ENCODE measurements at regions not wholly inside any gene's neighbourhood (a gene's known extent, or its start where the extent isn't known, plus 50 kb on each side); places are given as distances from the start of the nearest gene placed in this dataset.
"Not testable (repeated sequence)": the region's sequence is repeated elsewhere in the genome, so short reads cannot be mapped to it uniquely, and the experiment has no call there.

- DNase-seq, result no peak
Measured at GRCh38 chr6:85069577-85069976, 305.2 kb upstream of the TBX18 start.

- no peak for DNase-seq
Measured at GRCh38 chr6:85068221-85068620, 303.8 kb upstream of the TBX18 start.

- no peak for DNase-seq
Measured at GRCh38 chr6:85066266-85066665, 301.9 kb upstream of the TBX18 start.

GRCh38 chr6:85065831-85066230 is 301.4 kb upstream of the TBX18 start:
- no peak for DNase-seq

GRCh38 chr6:85063611-85064010 is 299.2 kb upstream of the TBX18 start:
- DNase-seq, result no peak

GRCh38 chr6:85062884-85063283 is 298.5 kb upstream of the TBX18 start:
- no peak for DNase-seq

- DNase-seq, result no peak
Measured at GRCh38 chr6:85058806-85059205, 294.4 kb upstream of the TBX18 start.

- no peak for DNase-seq
Measured at GRCh38 chr6:85050149-85050548, 285.8 kb upstream of the TBX18 start.

- no peak for DNase-seq
Measured at GRCh38 chr6:85049282-85049681, 284.9 kb upstream of the TBX18 start.

- no peak for DNase-seq
Measured at GRCh38 chr6:85047818-85048217, 283.4 kb upstream of the TBX18 start.

GRCh38 chr6:85045767-85046166 is 281.4 kb upstream of the TBX18 start:
- DNase-seq, result not testable (repeated sequence)

GRCh38 chr6:85044361-85044760 is 280.0 kb upstream of the TBX18 start:
- no peak for DNase-seq

- DNase-seq, result no peak
Measured at GRCh38 chr6:85041376-85041775, 277.0 kb upstream of the TBX18 start.

- no peak for DNase-seq
Measured at GRCh38 chr6:85037221-85037620, 272.8 kb upstream of the TBX18 start.

GRCh38 chr6:85035766-85036165 is 271.4 kb upstream of the TBX18 start:
- DNase-seq, result no peak

- DNase-seq, result no peak
Measured at GRCh38 chr6:85033547-85033946, 269.1 kb upstream of the TBX18 start.

GRCh38 chr6:85026021-85026420 is 261.6 kb upstream of the TBX18 start:
- no peak for DNase-seq

- no peak for DNase-seq
Measured at GRCh38 chr6:85023721-85024120, 259.3 kb upstream of the TBX18 start.

- no peak for DNase-seq
Measured at GRCh38 chr6:85017352-85017751, 253.0 kb upstream of the TBX18 start.

- DNase-seq, result no peak
Measured at GRCh38 chr6:85016726-85017125, 252.3 kb upstream of the TBX18 start.

GRCh38 chr6:85015396-85015990 is 251.1 kb upstream of the TBX18 start:
- DNase-seq, result peak; percentile 61

GRCh38 chr6:85010865-85011264 is 246.5 kb upstream of the TBX18 start:
- no peak for DNase-seq

GRCh38 chr6:85008296-85009009 is 244.1 kb upstream of the TBX18 start:
- no peak for DNase-seq

GRCh38 chr6:85006362-85006761 is 242.0 kb upstream of the TBX18 start:
- no peak for DNase-seq

GRCh38 chr6:85005494-85005893 is 241.1 kb upstream of the TBX18 start:
- no peak for DNase-seq
